GM12864 (cell line): ENCODE measurements at regions not wholly inside any gene's neighbourhood (a gene's known extent, or its start where the extent isn't known, plus 50 kb on each side); places are given as distances from the start of the nearest gene placed in this dataset.

Experiments
- DNase-seq: peaks from one replicate; pipeline ENCODE4 v3.0.0-alpha.2; 2011; ENCODE audit warnings: low read depth
- H3K4me3 ChIP-seq: 2 replicates; pipeline ENCODE4 v1.5.1; 2011; ENCODE audit warnings: mild to moderate bottlenecking, low read depth, low read length, control low read depth
- CTCF ChIP-seq: IDR thresholded peaks from 2 replicates; pipeline ENCODE4 v1.5.1; 2011; ENCODE audit warnings: low read depth, mild to moderate bottlenecking, moderate library complexity, low read length, control low read depth, inconsistent platforms; ENCODE audit errors: missing control alignments

DNA sequence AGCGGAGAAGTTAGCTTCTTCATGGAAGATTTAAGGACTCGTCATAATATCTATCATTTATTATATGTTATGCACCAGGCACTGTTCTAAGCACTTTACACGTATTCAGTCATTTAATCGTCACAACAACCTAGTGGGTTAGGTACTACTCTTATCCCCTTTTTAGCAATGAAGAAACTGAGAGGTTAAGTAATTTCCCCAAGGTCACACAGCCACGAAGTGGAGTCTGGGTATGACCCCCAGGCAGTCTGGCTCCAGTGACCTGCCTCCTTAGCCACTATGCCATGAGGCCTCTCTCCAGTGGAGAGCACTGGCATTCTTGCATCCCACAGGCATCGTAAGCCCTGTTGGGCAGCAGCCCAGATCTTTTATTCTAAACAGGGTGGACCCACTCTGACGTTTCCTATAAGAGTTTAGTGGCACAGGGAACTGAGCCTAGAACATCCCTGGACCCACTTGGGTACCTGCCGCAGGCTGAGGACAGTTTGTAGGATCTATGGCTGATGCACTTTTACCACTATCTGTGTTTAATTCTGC is 123.0 kb downstream of the NAV1 start:
- H3K4me3 ChIP-seq, result no peak overlapping the region
- no peak for DNase-seq
- no peak for TF ChIP-seq CTCF

DNA sequence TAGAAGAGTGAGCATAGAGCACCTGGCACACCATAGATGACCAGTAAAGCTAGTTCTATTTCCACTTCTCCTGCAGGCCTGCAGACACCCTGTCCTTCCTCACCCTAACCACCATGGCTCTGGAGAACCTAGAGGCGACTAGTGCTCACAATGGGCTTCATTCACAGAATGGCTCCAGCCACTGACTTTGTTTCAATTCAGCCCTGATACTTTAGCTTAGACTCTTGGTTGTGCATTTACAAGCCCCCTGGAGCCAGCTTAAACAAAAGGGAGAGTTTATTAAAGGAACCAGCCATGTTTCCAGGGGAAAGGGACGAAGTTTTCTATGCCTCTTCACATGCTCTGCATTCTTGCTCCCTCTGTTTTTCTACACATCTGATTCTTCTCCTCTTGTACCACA is 123.7 kb downstream of the NAV1 start:
- no peak overlapping the region for H3K4me3 ChIP-seq
- no peak for TF ChIP-seq CTCF
- DNase-seq, result no peak

DNA sequence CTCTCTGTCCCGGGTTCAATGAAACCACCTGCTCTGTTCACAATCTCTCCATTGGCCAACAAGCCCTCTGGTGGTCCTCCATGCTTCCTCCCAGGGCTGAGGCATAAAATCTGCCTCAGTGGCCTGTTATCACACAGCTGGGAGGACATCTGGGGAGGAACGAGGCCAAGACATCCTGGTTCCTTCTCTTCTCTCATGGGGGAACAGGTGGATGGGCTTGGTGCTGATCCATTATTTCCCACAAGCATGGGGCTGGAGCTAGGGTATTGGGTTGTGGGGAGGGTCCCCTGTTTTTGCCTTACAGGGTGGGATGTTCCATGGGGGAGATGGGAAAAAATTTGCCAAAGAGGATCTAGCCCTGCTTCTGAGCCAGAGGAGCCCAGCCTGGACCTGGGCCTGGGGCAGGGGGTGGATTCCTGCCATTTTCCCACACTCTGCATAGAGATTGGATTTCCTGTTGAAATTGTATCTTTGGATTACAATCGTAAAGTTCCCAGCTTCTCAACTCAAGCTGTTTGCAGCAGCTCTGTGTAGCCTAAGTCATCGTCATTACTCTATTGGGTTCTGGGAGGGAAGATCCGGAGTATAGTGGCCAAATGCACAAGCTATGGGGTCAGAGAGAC is 124.7 kb downstream of the NAV1 start:
- DNase-seq, result no peak

DNA sequence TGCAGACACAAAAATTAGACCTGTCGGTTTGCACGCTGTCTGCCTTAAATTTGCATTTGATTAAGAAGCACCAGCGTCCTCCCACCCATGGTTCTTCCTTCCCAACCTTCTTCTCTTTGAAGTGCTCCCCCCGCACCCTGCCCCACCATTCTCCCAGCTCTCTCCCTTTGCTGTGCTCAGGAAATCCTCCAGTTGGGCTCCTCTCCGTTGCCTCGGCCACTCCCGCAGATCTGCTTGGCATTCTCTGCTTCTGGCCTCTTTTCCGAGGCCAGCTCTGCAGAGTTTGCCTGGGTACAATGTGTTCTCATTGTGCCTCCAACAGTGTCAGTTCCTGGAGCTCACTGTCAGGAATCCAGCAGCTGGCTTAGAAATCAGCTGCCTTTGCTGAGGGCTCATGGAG is 126.1 kb downstream of the NAV1 start:
- DNase-seq, result no peak
- no peak overlapping the region for H3K4me3 ChIP-seq
- no peak for TF ChIP-seq CTCF

More for the DNA sequence above, 124.7 kb downstream of the NAV1 start:
- H3K4me3 ChIP-seq, result no peak overlapping the region
- TF ChIP-seq CTCF, result no peak

DNA sequence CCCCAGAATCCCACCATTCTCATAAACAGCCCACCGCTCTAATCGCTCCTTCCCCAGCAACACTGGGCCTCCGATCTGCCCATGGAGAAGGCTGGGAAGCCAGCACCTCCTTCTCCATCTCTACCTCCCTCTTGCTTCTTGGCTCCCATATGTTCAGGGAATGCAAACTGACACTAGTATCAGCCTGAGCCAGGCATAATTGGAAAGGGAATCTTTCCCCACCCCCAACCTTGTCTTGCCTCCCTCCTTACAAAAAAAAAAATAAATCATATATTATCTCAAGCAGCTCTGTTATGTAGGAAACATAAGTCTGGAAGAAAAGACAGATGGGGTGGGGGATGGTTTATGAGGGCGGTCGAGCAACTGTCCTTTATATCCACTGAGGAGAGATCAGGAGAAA is 127.2 kb downstream of the NAV1 start:
- DNase-seq, result no peak
- TF ChIP-seq CTCF, result no peak
- no peak overlapping the region for H3K4me3 ChIP-seq

DNA sequence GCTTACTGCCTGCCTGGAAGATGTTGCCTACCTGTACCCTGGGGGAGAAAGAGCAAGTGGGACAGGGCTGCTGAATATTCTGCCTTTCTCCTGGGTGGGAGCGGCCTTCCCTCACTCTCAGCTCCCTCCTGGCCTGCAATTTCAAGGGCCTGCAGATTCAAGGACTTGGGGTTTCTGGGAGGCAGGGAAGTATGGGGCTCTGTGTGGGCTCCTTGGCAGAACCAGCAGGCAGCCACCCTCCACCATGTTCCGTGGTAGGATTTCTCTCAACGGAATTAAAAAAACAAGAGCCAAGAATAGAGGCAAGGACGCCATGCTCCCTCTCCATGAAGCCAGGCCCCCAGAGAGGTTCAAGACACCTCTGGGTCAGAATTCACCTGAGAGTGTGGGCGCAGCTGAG is 127.7 kb downstream of the NAV1 start:
- H3K4me3 ChIP-seq, result no peak overlapping the region
- TF ChIP-seq CTCF, result no peak
- DNase-seq, result no peak

DNA sequence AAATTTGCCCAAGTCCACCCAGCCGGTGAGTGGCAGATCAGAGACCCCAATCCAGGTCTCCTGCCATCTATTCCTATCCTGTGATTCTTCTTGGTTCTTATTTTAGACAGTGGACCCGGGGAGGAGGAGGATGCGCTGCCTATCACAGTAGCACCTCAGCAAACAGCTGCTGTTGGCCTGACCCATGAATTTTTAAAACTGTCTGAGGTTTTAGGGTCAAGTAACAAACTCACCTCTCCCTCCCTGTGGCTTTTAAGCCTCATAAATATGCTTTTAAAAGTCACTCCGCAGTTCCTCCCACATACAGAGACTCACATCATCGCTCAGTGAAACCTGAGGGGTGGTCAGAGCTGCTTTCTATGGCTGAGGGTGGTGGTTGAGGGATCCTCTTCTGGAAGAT is 128.6 kb downstream of the NAV1 start:
- no peak for DNase-seq
- H3K4me3 ChIP-seq, result no peak overlapping the region
- no peak for TF ChIP-seq CTCF
